ENCODE measurements at regions not wholly inside any gene's neighbourhood (a gene's known extent, or its start where the extent isn't known, plus 50 kb on each side); places are given as distances from the start of the nearest gene placed in this dataset.

DNA sequence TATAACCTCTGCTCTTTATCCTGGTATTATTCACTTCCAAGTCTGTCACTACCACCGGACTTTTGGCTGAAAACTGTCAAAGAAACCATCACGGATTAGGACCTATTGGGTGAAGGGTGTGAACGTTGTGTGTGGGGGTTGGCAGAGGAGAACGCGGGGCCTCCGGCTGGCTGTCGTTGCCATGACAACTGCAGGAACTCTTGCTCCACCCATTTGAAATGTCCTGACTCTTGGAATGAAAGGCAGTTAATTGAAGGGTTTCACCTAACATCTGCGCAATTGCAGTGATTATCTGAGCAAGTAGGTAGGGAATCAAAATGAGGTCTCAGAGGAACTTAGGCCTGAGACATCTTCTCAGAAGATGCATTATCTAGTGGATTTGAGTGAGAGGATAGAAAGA is 60.9 kb upstream of the CLMP start:
- no peak for DNase-seq (ENCODE audit: low spot score)

DNA sequence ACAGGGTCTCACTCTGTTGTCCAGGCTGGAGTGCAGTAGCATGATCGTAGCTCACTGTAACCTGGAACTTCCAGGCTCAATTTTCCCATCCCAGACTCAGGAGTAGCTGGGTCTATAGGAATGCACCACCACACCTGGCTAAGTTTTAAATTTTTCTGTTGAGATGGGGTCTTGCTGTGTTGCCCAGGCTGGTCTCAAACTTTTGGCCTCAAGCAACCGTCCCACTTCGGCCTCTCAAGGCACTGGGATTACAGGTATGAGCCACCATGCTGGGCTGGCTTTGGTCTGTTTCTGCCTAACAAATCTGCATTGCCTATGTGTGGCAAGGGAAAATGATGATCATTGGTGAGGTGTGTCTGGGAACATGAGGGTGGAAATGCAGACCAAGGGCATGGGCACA is 59.3 kb upstream of the CLMP start:
- DNase-seq (ENCODE audit: low spot score) = no peak

DNA sequence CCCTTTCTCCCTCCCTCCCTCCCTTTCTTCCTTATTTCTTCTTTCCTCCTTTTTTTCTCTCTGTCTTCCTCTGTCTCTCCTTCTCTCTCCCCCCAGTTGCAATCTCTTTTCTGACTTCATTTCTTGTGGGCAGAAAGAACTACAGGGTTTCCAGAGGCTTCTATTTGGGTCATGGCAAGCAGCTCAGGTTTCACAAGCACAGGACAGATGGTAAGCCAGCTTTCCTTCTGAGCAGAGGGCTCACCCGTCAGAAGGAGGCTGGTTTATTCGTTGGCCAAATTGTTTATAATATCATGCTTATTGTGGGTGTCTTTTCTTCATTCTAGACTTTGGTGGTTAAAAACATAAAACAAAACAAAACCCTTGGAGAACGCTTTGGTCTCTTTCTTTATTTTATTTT is 58.9 kb upstream of the CLMP start:
- DNase-seq (ENCODE audit: low spot score) = no peak

DNA sequence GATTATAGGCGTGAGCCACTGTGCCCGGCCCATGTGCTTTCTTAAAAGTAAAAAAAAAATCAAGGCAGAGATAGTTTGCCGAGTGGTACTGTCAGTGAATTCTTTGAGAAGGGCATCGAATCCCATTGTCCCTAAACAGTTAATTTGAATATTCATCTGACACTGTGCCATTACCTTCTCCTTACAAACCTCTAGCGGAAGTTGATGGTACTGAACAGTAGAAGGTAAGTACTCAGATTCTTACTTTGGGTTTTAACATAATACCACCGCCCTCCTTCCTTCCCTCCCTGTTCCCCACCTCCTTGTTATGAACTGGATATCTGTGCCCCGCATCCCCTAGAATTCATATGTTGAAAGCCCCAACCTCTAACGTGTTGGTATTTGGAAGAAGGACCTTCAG is 58.2 kb upstream of the CLMP start:
- no peak for DNase-seq (ENCODE audit: low spot score)

DNA sequence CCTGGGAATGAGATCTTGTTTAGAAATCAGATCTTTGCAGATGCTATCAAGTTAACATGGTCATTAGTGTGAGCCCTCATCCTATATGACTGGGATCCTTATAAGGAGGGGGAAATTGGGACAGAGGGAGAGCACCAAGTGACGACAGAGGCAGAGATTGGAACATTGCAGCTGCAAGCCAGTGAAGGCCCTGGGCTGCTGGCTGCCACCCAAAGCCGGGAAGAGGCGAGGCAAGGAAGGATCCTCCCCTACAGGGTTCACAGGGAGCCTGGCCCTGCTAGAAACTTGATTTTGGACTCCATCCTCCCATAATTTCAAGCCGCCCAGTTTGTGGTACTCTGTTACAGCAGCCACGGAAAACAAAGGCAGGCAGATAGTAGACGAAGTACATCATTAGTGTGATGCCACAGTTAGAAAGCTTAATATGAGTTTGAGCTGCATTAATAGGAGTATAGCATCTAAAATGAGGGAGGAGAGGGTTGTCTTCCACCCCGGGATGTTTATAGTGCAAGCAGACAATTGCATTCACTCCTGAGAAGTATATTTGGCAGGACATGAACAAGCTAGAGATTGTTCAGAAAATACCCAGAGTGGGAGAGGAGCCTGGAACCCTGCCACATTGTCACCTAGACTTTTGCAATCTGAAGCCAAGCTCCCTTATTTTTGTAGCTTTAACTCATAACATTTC is 56.8 kb upstream of the CLMP start:
- DNase-seq (ENCODE audit: low spot score) = no peak

DNA sequence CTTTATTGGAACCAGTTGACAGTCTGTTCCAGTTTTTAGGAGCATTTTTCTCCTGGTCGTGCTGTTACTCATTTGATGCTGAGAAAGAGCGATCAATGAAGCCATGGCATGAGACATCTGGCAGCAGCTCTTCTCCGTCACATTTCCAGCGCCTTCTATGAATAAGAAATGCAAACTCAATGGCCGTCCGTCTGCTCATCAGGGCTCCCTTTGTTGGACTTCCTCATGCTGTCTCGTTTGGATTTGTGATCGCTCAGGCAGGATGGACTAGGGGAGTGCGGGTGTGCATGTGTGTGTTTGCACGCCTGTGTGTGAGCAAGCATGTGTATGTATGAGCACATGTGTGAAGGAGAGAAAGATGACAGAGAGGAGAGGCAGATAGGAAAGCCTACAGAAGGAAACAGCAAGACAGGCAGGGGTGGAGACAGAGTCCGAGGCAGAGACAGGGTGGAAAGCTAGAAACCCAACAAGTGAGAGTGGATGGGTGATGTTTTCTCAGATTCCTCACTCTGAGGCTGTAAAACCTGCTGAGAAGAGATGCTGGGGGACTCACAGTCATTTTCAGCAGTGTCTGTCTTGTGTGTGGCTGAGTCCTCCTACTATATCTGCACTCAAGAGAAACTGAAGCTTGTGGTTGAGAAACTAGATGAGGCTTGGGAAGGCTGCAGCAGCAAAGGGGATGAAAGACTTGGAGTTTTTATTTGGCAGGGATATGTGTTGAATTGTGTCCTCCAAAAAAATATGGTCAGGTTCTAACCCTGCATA is 56.0 kb upstream of the CLMP start:
- DNase-seq (ENCODE audit: low spot score) = no peak

DNA sequence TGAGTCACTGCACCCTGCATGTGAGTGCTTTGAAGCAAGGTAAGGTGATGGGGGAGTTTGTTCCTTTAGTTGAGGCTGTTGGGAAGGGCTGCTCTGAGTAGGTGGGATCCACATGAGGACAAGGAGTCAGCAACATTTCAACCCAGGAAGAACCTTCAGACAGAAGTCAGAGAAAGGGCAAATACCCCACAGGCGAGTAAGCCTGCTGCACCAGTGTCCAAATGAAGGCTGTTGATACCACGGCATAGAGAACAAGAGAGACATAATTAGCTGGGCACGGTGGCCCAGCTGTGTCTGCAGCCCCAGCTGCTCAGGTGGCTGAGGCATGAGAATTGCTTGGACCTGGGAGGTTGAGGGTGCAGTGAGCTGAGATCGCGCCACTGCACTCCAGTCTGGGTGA is 54.3 kb upstream of the CLMP start:
- no peak for DNase-seq (ENCODE audit: low spot score)

DNA sequence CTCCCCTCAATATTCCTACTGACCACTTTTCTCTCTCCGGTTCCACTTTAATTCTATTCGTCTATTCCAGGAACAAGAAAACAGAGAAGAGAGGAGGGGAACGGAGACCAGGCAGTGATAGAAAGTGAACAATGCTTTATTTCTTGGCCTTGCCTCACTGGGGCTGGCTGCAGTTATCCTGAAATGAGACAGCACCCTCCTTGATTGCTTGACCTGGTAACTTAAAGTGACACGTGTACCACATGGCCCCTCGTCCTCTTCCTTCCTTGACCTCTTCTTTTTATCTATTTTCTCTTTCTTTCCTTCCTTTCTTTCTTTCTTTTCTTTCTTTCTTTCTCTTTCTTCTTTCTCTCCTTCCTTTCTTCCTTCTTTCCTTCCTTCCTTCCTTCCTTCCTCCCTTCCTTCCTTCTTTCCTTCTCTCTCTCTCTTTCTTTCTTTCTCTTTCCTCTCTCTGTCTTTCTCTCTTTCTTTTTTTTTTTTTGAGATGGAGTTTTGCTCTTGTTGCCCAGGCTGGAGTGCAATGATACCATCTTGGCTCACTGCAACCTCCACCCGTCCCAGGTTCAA is 52.8 kb upstream of the CLMP start:
- DNase-seq (ENCODE audit: low spot score) = no peak

DNA sequence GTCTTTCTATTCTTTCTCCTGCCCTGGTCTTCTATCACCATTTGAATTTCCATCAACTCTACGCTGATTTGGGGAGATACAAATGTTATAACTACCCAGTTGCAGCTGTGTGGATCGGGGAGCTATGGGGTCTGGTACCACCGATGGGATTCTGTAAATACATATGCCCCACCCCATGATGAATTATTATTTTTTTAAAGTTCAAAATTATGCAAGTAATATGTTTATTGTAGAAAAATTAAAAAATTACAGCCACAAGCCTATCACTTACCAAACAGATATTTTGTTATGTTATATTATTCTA is 52.4 kb upstream of the CLMP start:
- no peak for DNase-seq (ENCODE audit: low spot score)

DNA sequence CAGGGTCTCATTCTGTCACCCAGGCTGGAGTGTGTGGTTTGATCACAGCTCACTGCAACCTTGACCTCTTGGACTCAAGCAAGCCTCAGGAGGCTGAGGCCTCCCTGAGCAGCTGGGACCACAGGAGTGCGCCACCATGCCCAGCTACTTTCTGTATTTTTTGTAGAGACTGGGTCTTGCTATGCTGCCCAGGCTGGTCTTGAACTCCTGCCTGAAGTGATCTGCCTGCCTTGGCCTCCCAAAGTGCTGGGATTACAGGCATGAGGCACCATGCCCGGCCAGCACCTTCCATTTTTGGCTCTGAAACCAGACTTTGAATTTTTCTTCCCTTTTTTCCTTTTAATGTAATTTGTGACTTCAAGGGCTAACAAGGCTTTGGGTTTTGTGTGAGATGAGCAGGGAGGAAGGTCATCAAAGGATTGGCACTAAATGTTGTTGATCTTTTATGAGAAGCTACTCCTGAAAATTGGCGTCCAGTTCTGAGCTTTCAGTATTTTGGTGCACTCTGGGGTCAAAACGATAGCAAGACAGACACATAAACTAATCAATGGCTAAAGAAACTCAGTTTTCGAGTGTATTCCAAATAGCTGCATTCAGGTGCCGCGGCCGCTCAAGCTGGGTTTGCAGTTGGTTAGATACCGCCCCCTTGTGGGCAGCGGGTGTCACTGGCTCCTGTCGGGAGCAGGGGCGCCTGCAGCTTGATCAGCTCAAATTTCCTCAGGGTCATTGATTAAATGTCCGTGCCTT is 51.9 kb upstream of the CLMP start:
- DNase-seq (ENCODE audit: low spot score) = peak; percentile 81

DNA sequence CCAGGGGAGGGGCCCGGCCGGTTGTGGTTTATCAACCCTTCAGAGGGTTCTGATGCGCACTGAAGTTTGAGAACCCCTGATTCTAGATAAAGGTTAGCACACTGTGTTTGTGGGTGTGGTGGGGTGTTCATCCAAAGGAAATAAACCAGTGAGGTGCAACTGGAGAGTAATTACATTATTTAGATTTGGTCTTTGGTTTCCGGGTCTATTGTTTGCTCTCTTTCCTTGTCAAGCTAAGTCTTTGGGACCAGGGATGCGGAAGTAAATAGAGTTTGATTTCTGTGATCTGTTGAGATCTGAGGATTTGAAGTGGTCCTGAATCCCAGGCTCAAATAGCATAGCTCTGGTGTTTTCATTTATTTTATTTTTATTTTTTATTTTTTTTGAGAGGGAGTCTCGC is 50.5 kb upstream of the CLMP start:
- DNase-seq (ENCODE audit: low spot score) = no peak

Data from CD4-positive, alpha-beta T cell treated with Interleukin-2 at 100 ng/mL for 4 hours (primary cell).